ENCODE measurements at regions not wholly inside any gene's neighbourhood (a gene's known extent, or its start where the extent isn't known, plus 50 kb on each side); places are given as distances from the start of the nearest gene placed in this dataset.

- TF ChIP-seq POLR2A (IDR thresholded peaks at IDR 0.05; ENCODE audit: low read depth, low read length) (no peak), CTCF (IDR thresholded peaks at IDR 0.05; ENCODE audit: extremely low read depth in 1 of 2, insufficient read depth in 1 of 2, low read depth in 1 of 2, low read length in 2 of 2) (peak in 1 of 2 donors; percentile 12), EZH2 (IDR thresholded peaks at IDR 0.05; ENCODE audit: borderline replicate concordance, low read depth, low read length, severe bottlenecking) (no peak), MAX (IDR thresholded peaks at IDR 0.05; ENCODE audit: insufficient read depth, insufficient read length) (no peak), POLR2AphosphoS5 (IDR thresholded peaks at IDR 0.05; ENCODE audit: insufficient read depth, low read depth, low read length) (no peak)
Observed at GRCh38 chr5:61623401-61624069, 291.5 kb downstream of the ZSWIM6 start.
